Heart left ventricle (tissue), 13 donors: ENCODE measurements at regions not wholly inside any gene's neighbourhood (a gene's known extent, or its start where the extent isn't known, plus 50 kb on each side); places are given as distances from the start of the nearest gene placed in this dataset.

Experiments used
- CTCF ChIP-seq, 12 donors: fragments of 200-600 bp; sonication (generic) in 4 of 12; IDR thresholded peaks; one replicate each; pipeline versions ENCODE4 v1.5.0 to v1.8.0; 2018 to 2022; ENCODE audit warnings: antibody characterized with exemption in 12 of 12, mild to moderate bottlenecking in 5 of 12
- POLR2A ChIP-seq, 2 donors: fragments of 450-650 bp; IDR thresholded peaks; one replicate each; pipeline ENCODE4 v1.6.1; 2017; ENCODE audit warnings: antibody characterized with exemption in 2 of 2, mild to moderate bottlenecking in 2 of 2, moderate library complexity in 2 of 2
- donor health status: ischemic (EF 13 %, LVEDD 7.1; RV severe dilation, severe dysfunction).
- donor health status: DM: no; HTN: yes; CAD: no.
- donor health status: DM: no; HTN: no; CAD: no.
- donor health status: ischemic (EF 25% LVEDD 6.9; RV normal size, moderate dysfunction).
- donor health status: ischemic (EF 25% LVEDD 5.7; RV mildly dilated, moderate dysfunction).
- donor health status: ischemic (EF 35%, LVEDD 5.7; RV mildly dilated, moderate dysfunction).
- donor health status: nonischemic (EF 11% LVEDD 7.7; RV severe dilation, severe dysfunction).
- donor health status: DM: yes; HTN: yes; CAD: no.
- donor health status: PGD.
- donor health status: ischemic (EF 29% LVEDD 5.4; RV normal size, mild dysfunction).
- donor health status: nonischemic (EF 23%, LVEDD 6.1; RV moderate dilation, normal function).

- TF ChIP-seq CTCF (IDR thresholded peaks at IDR 0.05) (no peak), POLR2A (IDR thresholded peaks at IDR 0.05) (no peak)
Measured at GRCh38 chr2:126049461-126049860, 606.5 kb upstream of the GYPC start.
